Neural cell (in vitro differentiated cells): ENCODE measurements at regions not wholly inside any gene's neighbourhood (a gene's known extent, or its start where the extent isn't known, plus 50 kb on each side); places are given as distances from the start of the nearest gene placed in this dataset.

ENCODE experiments used
- CTCF ChIP-seq: fragments of 450-650 bp; IDR thresholded peaks from 2 replicates; pipeline ENCODE4 v1.5.1; 2014; ENCODE audit warnings: antibody characterized with exemption, mild to moderate bottlenecking, moderate library complexity; ENCODE audit not compliant: poor library complexity, severe bottlenecking
- EZH2 ChIP-seq: fragments of 200-600, 300-800 bp; shearing (Covaris generic), sonication (generic); IDR thresholded peaks from 2 replicates; pipeline ENCODE4 v1.6.1; 2014; ENCODE audit warnings: antibody characterized with exemption, low read length, borderline replicate concordance, mild to moderate bottlenecking; ENCODE audit not compliant: insufficient read depth, poor library complexity, severe bottlenecking
- REST ChIP-seq: IDR thresholded peaks from 2 replicates; pipeline ENCODE4 v1.6.1; 2012; ENCODE audit warnings: borderline replicate concordance

- TF ChIP-seq CTCF (no peak), REST (no peak), EZH2 (no peak)
Observed at GRCh38 chr4:100742045-100742444, 224.2 kb upstream of the EMCN start.
